MCF 10A (cell line): ENCODE measurements at regions not wholly inside any gene's neighbourhood (a gene's known extent, or its start where the extent isn't known, plus 50 kb on each side); places are given as distances from the start of the nearest gene placed in this dataset.
"Not testable (repeated sequence)": the region's sequence is repeated elsewhere in the genome, so short reads cannot be mapped to it uniquely, and the experiment has no call there.

Experiments
- BruUV-seq: library from RNA; stranded (reverse); fragments of 400-500 nt; replicated peaks from 2 replicates; lab custom pipeline; 2021; lab: Mats Ljungman, UMichigan
- CTCF ChIA-PET: fragments of 300-600 bp; sonication (Branson Sonifier 250); formaldehyde crosslinking; extraction: SDS; loops from one replicate; lab custom pipeline; 2021; ENCODE audit warnings: antibody characterized with exemption, inconsistent platforms; lab: Yijun Ruan, JAX
- POLR2A ChIA-PET: fragments of 300-600, 350-650 bp; sonication (Branson Sonifier 250); formaldehyde crosslinking; extraction: SDS; loops from one replicate; lab custom pipeline; 2020; ENCODE audit warnings: antibody characterized with exemption, inconsistent platforms; lab: Yijun Ruan, JAX
- DNase-seq: peaks from one replicate; pipeline ENCODE4 v3.0.0-alpha.2; 2018; ENCODE audit not compliant: unreplicated experiment
- H3K27ac Mint-ChIP-seq: one replicate; pipeline ENCODE4 v1.8.0; 2022; ENCODE audit warnings: mild to moderate bottlenecking, low read depth, mixed read lengths; ENCODE audit not compliant: unreplicated experiment
- H3K27me3 Mint-ChIP-seq: one replicate; pipeline ENCODE4 v1.8.0; 2022; ENCODE audit warnings: mixed read lengths; ENCODE audit not compliant: insufficient read depth, unreplicated experiment
- H3K36me3 Mint-ChIP-seq: one replicate; pipeline ENCODE4 v1.8.0; 2022; ENCODE audit warnings: mild to moderate bottlenecking, moderate library complexity, mixed read lengths; ENCODE audit not compliant: insufficient read depth, unreplicated experiment
- H3K4me1 Mint-ChIP-seq: one replicate; pipeline ENCODE4 v1.8.0; 2022; ENCODE audit warnings: mixed read lengths; ENCODE audit not compliant: insufficient read depth, unreplicated experiment
- H3K4me3 Mint-ChIP-seq: one replicate; pipeline ENCODE4 v1.8.0; 2022; ENCODE audit warnings: mild to moderate bottlenecking, moderate library complexity, mixed read lengths; ENCODE audit not compliant: unreplicated experiment
- H3K9me3 Mint-ChIP-seq: one replicate; pipeline ENCODE4 v1.8.0; 2022; ENCODE audit warnings: mixed read lengths; ENCODE audit not compliant: unreplicated experiment
- intact Hi-C: fragments of 100-400 bp; cut with micrococcal nuclease; formaldehyde crosslinking; loops from 2 replicates; pipeline ENCODE4 v1.14.1; 2022
- TF ChIP-seq, protein P1 (sequence below): fragments of 200-600 bp; IDR thresholded peaks from one replicate; pipeline ENCODE4 v1.8.0; 2022; ENCODE audit warnings: antibody characterized with exemption, mild to moderate bottlenecking; ENCODE audit not compliant: unreplicated experiment

DNA sequence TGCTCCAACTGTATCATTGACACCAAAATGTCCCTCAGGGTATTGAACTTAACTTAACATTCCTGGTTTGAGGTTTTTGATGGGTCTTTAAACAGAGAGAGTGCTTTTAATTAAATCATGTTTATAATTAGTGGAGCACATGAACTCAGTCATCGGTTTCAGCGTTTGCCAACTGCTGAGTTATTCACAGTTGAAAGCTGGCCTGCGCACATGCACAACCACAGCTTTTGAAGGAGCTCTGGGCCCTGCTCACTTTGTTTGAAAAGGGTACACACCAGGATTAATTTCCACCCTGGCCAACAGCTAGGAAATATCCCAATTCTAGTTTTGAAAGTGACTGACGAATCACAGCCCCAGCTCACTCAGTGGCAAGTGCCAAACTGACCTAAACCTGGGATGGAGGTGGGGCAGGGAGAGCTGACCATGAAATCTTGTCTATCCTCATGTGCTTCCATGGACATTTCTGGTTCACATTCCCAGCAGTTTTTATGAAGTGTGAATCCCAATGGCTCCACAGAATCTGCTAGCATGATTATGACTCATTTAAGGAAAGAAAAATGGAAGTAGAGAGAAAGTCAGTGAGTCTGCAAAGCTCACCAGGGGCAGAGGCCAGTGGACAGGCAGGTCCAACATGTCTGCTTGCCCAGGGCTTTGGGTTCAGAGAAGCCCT is 247.8 kb downstream of the FNDC1 start:
- ChIA-PET CTCF (interaction anchor here (1.2 kb wide), 1 partner anchor 164 kb away, joined by 3 read pairs; no protein-coding TSS in a partner anchor), POLR2A (no interaction called here)
- Mint-ChIP-seq H3K9me3 (peaks cover 11% of the 10 kb centered on the region), H3K36me3 (no peaks in the 10 kb centered on the region), H3K4me1 (no peaks in the 10 kb centered on the region), H3K4me3 (no peak overlapping the region), H3K27me3 (peaks cover 14% of the 10 kb centered on the region), H3K27ac (no peak overlapping the region)
- TF ChIP-seq, protein P1, sequence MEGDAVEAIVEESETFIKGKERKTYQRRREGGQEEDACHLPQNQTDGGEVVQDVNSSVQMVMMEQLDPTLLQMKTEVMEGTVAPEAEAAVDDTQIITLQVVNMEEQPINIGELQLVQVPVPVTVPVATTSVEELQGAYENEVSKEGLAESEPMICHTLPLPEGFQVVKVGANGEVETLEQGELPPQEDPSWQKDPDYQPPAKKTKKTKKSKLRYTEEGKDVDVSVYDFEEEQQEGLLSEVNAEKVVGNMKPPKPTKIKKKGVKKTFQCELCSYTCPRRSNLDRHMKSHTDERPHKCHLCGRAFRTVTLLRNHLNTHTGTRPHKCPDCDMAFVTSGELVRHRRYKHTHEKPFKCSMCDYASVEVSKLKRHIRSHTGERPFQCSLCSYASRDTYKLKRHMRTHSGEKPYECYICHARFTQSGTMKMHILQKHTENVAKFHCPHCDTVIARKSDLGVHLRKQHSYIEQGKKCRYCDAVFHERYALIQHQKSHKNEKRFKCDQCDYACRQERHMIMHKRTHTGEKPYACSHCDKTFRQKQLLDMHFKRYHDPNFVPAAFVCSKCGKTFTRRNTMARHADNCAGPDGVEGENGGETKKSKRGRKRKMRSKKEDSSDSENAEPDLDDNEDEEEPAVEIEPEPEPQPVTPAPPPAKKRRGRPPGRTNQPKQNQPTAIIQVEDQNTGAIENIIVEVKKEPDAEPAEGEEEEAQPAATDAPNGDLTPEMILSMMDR = no peak
- intact Hi-C loops = no loop called here
- no TSS peak for BruUV-seq
- no peak for DNase-seq

DNA sequence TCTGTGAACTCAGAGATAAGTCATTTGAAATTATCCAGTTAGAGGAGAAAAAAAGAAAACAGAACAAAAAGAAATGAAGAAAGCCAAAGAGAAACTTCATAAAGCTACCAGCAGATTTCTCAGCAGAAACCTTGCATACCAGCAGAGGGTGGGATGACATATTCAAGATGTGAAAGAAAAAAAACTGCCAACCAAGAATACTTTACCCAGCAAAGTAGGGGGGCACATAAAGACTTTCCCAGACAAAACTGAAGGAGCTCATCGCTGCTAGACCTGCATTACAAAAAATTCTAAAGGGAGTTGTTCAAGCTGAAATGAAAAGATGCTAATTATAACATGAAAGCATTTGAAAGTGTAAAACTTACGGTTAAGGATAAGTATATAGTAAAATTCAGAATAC is 246.3 kb downstream of the FNDC1 start:
- H3K9me3 Mint-ChIP-seq = peaks cover 13% of the 10 kb centered on the region
- TF ChIP-seq, protein P1 = no peak
- ChIA-PET CTCF (interaction anchor here (0.6 kb wide), 2 partner anchors 150 to 227 kb away, joined by 3 to 5 read pairs; no protein-coding TSS in a partner anchor), POLR2A (interaction anchor here (1.3 kb wide), 1 partner anchor 163 kb away, joined by 3 read pairs; no protein-coding TSS in a partner anchor)
- H3K4me3 Mint-ChIP-seq = no peak overlapping the region
- intact Hi-C loops = no loop called here
- no peaks in the 10 kb centered on the region for H3K36me3 Mint-ChIP-seq
- DNase-seq = no peak
- no TSS peak for BruUV-seq
- H3K4me1 Mint-ChIP-seq = no peaks in the 10 kb centered on the region
- no peak overlapping the region for H3K27ac Mint-ChIP-seq
- H3K27me3 Mint-ChIP-seq = peaks cover 19% of the 10 kb centered on the region

DNA sequence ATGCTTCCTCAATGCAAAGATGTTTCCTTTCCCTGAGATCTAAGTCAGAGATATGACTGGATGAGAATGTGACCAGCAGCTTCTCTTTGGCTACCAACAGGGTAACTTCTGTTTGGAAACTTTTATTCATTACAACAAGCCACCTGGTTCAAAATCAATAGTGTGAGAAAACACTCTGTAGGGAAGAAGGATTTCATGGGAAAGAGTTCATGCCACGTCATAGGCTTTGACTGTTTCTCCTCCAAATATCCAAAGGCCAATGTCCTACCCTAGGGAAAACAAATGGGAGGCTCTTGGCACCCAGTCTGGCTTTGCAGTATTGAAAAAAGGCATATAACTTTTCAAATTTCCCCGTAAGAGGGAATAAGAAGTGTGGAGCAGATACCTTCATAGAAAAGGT is 245.5 kb downstream of the FNDC1 start:
- no peak for DNase-seq
- TF ChIP-seq, protein P1 = no peak
- no peaks in the 10 kb centered on the region for H3K4me1 Mint-ChIP-seq
- intact Hi-C loops = no loop called here
- no peak overlapping the region for H3K27ac Mint-ChIP-seq
- H3K36me3 Mint-ChIP-seq = no peaks in the 10 kb centered on the region
- ChIA-PET POLR2A (interaction anchor here (1.0 kb wide), 1 partner anchor 24 kb away, joined by 3 read pairs; no protein-coding TSS in a partner anchor), CTCF (interaction anchor here (0.6 kb wide), 2 partner anchors 151 to 228 kb away, joined by 3 to 5 read pairs; no protein-coding TSS in a partner anchor)
- no TSS peak for BruUV-seq
- peaks cover 25% of the 10 kb centered on the region for H3K27me3 Mint-ChIP-seq
- H3K9me3 Mint-ChIP-seq = peaks cover 21% of the 10 kb centered on the region
- H3K4me3 Mint-ChIP-seq = no peak overlapping the region

DNA sequence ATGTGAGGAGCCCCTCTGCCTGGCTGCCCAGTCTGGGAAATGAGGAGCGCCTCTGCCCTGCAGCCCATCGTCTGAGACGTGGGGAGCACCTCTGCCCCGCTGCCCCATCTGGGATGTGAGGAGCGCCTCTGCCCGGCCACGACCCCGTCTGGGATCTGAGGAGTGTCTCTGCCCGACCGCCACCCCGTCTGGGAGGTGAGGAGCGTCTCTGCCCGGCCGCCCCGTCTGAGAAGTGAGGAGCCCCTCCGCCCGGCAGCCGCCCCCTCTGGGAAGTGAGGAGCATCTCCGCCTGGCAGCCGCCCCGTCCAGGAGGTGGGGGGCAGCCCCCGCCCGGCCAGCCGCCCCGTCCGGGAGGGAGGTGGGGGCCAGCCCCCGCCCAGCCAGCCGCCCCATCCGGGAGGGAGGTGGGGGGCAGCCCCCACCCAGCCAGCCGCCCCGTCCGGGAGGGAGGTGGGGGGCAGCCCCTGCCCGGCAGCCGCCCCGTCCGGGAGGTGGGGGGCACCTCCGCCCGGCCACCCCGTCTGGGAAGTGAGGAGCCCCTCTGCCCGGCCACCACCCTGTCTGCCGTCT is 238.1 kb downstream of the FNDC1 start:
- DNase-seq, POLR2A ChIA-PET, H3K36me3 Mint-ChIP-seq, H3K27ac Mint-ChIP-seq, CTCF ChIA-PET, intact Hi-C loops, H3K4me3 Mint-ChIP-seq, BruUV-seq, H3K4me1 Mint-ChIP-seq: not testable (repeated sequence)
- peaks cover 11% of the 10 kb centered on the region for H3K27me3 Mint-ChIP-seq
- H3K9me3 Mint-ChIP-seq = peaks cover 11% of the 10 kb centered on the region
